HFFc6 (cell line): ENCODE measurements at regions not wholly inside any gene's neighbourhood (a gene's known extent, or its start where the extent isn't known, plus 50 kb on each side); places are given as distances from the start of the nearest gene placed in this dataset.

Experiments
- DNase-seq: peaks from one replicate; pipeline ENCODE4 v3.0.0-alpha.2; 2018
- H3K27ac Mint-ChIP-seq: 2 replicates; pipeline ENCODE4 v1.8.0; 2020; ENCODE audit warnings: mild to moderate bottlenecking, mixed read lengths
- H3K27me3 Mint-ChIP-seq: 2 replicates; pipeline ENCODE4 v1.8.0; 2021; ENCODE audit warnings: mild to moderate bottlenecking, moderate library complexity, mixed read lengths; ENCODE audit not compliant: insufficient read depth
- H3K36me3 Mint-ChIP-seq: 2 replicates; pipeline ENCODE4 v1.8.0; 2021; ENCODE audit warnings: low read depth, mixed read lengths
- H3K4me1 Mint-ChIP-seq: 2 replicates; pipeline ENCODE4 v1.8.0; 2020; ENCODE audit warnings: low read depth, mixed read lengths
- H3K4me3 Mint-ChIP-seq: 2 replicates; pipeline ENCODE4 v1.8.0; 2020; ENCODE audit warnings: mild to moderate bottlenecking, moderate library complexity, mixed read lengths
- H3K9me3 Mint-ChIP-seq: 2 replicates; pipeline ENCODE4 v1.8.0; 2020; ENCODE audit warnings: mild to moderate bottlenecking, mixed read lengths
- CTCF ChIP-seq: fragments of 200-600 bp; sonication (generic); IDR thresholded peaks from 2 replicates; pipeline ENCODE4 v1.5.0; 2021; ENCODE audit warnings: antibody characterized with exemption, mild to moderate bottlenecking

GRCh38 chr6:19368511-19368910 is 468.7 kb upstream of the ID4 start:
- H3K36me3 Mint-ChIP-seq = no peaks in the 10 kb centered on the region
- DNase-seq = peak; percentile 48
- no peaks in the 10 kb centered on the region; the same call in none of the 2 replicates for H3K9me3 Mint-ChIP-seq
- H3K4me1 Mint-ChIP-seq = no peaks in the 10 kb centered on the region
- H3K27me3 Mint-ChIP-seq = no peaks in the 10 kb centered on the region; the same call in 1 of the 2 replicates
- no peak overlapping the region for H3K4me3 Mint-ChIP-seq
- no peak overlapping the region for H3K27ac Mint-ChIP-seq
- no peak for TF ChIP-seq CTCF

GRCh38 chr6:19369785-19370184 is 467.4 kb upstream of the ID4 start:
- TF ChIP-seq CTCF = no peak
- no peak overlapping the region for H3K27ac Mint-ChIP-seq
- no peak overlapping the region for H3K4me3 Mint-ChIP-seq
- H3K27me3 Mint-ChIP-seq = no peaks in the 10 kb centered on the region; the same call in 1 of the 2 replicates
- H3K9me3 Mint-ChIP-seq = no peaks in the 10 kb centered on the region; the same call in none of the 2 replicates
- no peaks in the 10 kb centered on the region for H3K36me3 Mint-ChIP-seq
- no peaks in the 10 kb centered on the region for H3K4me1 Mint-ChIP-seq
- DNase-seq = no peak

- TF ChIP-seq CTCF = no peak
- no peaks in the 10 kb centered on the region for H3K4me1 Mint-ChIP-seq
- DNase-seq = no peak
- no peak overlapping the region for H3K27ac Mint-ChIP-seq
- no peaks in the 10 kb centered on the region; the same call in none of the 2 replicates for H3K9me3 Mint-ChIP-seq
- no peak overlapping the region for H3K4me3 Mint-ChIP-seq
- no peaks in the 10 kb centered on the region for H3K36me3 Mint-ChIP-seq
- H3K27me3 Mint-ChIP-seq = no peaks in the 10 kb centered on the region; the same call in 1 of the 2 replicates
These were observed 466.3 kb upstream of the ID4 start for GRCh38 chr6:19370831-19371230.

GRCh38 chr6:19375613-19376012 is 461.6 kb upstream of the ID4 start:
- no peak overlapping the region for H3K4me3 Mint-ChIP-seq
- no peaks in the 10 kb centered on the region; the same call in 1 of the 2 replicates for H3K9me3 Mint-ChIP-seq
- DNase-seq = no peak
- no peak for TF ChIP-seq CTCF
- no peaks in the 10 kb centered on the region; the same call in 1 of the 2 replicates for H3K27me3 Mint-ChIP-seq
- peaks cover 7% of the 10 kb centered on the region for H3K4me1 Mint-ChIP-seq
- H3K27ac Mint-ChIP-seq = no peak overlapping the region
- no peaks in the 10 kb centered on the region for H3K36me3 Mint-ChIP-seq

GRCh38 chr6:19377722-19378121 is 459.4 kb upstream of the ID4 start:
- H3K4me3 Mint-ChIP-seq = no peak overlapping the region
- no peak for TF ChIP-seq CTCF
- DNase-seq = no peak
- H3K27ac Mint-ChIP-seq = no peak overlapping the region
- no peaks in the 10 kb centered on the region for H3K36me3 Mint-ChIP-seq
- H3K9me3 Mint-ChIP-seq = no peaks in the 10 kb centered on the region; the same call in 1 of the 2 replicates
- H3K27me3 Mint-ChIP-seq = no peaks in the 10 kb centered on the region
- peaks cover 9% of the 10 kb centered on the region for H3K4me1 Mint-ChIP-seq

- no peak for TF ChIP-seq CTCF
- Mint-ChIP-seq H3K36me3 (no peaks in the 10 kb centered on the region), H3K4me1 (peaks cover 9% of the 10 kb centered on the region), H3K4me3 (peak overlapping the region; percentile 18; the same call in 1 of the 2 replicates), H3K27ac (no peak overlapping the region), H3K9me3 (no peaks in the 10 kb centered on the region), H3K27me3 (no peaks in the 10 kb centered on the region)
- peak; percentile 10 for DNase-seq
These were observed 456.9 kb upstream of the ID4 start for GRCh38 chr6:19380293-19380692.
